Fibroblast of villous mesenchyme (primary cell): ENCODE measurements at regions not wholly inside any gene's neighbourhood (a gene's known extent, or its start where the extent isn't known, plus 50 kb on each side); places are given as distances from the start of the nearest gene placed in this dataset.
"Not testable (repeated sequence)": the region's sequence is repeated elsewhere in the genome, so short reads cannot be mapped to it uniquely, and the experiment has no call there.

Source experiments
- DNase-seq: peaks from one replicate; pipeline ENCODE4 v3.0.0-alpha.2; 2010; ENCODE audit warnings: low read depth
- H3K4me3 ChIP-seq: 2 replicates; pipeline ENCODE4 v1.5.1; 2011; ENCODE audit warnings: low read depth, mild to moderate bottlenecking, low read length
- TF ChIP-seq, protein P1 (sequence below): IDR thresholded peaks from 2 replicates; pipeline ENCODE4 v1.5.1; 2012; ENCODE audit warnings: low read depth, mild to moderate bottlenecking, low read length; ENCODE audit not compliant: insufficient read depth

DNA sequence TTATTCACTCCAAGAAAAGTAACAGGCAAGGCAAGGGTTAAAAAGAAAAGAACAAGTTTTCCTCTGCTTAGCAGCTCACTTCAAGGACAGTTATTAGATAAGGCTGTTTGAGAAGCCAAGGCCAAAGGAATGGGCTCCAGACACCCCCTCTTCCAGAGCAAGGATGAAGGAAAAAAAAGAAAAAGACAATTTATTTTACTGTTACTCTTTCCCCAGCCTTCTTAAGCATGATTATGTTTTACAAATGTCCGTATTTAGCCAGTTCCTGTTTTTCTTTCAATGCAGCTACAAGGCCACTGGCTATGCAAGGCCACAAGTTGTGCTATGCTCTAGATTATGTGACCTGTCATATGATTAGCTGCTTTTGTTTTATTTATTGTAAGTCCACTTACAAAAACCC, 106.5 kb upstream of the SIMC1 start:
- no peak for DNase-seq
- TF ChIP-seq, protein P1, sequence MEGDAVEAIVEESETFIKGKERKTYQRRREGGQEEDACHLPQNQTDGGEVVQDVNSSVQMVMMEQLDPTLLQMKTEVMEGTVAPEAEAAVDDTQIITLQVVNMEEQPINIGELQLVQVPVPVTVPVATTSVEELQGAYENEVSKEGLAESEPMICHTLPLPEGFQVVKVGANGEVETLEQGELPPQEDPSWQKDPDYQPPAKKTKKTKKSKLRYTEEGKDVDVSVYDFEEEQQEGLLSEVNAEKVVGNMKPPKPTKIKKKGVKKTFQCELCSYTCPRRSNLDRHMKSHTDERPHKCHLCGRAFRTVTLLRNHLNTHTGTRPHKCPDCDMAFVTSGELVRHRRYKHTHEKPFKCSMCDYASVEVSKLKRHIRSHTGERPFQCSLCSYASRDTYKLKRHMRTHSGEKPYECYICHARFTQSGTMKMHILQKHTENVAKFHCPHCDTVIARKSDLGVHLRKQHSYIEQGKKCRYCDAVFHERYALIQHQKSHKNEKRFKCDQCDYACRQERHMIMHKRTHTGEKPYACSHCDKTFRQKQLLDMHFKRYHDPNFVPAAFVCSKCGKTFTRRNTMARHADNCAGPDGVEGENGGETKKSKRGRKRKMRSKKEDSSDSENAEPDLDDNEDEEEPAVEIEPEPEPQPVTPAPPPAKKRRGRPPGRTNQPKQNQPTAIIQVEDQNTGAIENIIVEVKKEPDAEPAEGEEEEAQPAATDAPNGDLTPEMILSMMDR: no peak
- no peak overlapping the region for H3K4me3 ChIP-seq

DNA sequence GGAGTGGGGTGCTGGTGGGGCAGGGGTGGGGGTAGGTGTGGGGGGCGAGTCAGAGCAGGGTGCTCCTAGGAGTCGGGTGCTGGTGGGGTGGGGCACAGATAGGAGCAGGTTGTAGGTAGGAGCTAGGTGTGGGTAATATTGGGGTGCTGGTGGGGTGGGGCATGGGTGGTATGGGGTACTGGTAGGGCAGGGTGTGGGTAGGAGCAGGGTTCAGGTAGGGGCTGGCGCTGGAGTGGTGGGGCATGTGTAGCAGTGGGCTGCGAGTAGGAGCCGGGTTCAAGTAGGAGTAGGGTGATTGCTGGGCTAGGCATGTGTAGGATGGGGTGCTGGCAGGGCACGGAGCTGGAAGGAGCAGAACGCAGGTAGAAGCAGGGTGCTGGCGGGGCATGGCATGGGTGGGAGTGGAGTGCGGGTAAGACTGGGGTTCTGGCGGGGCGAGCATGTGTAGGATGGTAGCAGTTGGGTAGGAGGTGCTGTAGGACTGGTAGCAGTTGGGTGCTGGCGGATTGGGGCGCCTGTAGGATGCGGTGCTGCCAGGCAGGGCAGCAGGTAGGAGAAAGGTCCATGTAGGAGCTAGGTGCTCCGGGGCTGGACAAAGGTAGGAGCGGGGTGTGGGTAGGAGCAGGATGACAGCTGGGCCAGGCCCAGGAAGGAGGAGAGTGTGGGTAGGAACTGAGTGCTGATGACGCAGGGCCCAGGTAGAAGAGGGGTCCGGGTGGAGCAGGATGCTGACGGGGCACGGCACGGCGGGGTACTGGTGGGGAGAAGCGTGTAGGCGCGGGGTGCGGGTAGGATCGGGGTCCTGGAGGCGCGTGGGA, 105.5 kb upstream of the SIMC1 start:
- H3K4me3 ChIP-seq: no peak overlapping the region
- TF ChIP-seq, protein P1: no peak
- DNase-seq: no peak

DNA sequence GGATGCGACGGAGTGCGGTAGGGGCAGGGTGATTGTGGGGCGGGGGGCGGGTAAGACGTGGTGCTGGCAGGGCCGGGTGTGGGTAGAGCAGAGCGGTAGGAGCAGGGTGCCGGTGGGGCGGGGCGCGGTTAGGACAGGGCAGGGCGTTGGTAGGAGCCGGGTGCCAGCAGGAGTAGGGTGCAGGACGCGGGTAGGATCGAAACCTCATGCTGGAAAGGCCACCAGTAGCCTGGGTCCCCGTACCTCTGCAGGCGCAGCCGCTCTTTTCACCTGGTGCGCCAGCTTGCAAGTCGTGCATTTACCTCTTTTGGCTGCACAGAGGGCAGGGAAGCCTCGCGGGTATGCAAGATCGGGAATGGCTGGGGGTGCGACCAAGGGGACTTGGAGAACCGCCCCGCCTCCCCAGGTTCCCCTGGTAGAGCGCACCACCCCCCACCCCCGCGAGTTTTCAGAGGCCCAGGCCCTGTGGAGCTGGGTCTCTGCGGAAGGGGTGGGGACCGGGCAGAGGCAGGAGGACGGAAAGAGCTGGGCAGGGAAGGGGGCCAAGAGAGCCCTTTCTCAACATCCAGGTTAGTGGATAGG, 104.8 kb upstream of the SIMC1 start:
- DNase-seq: no peak
- TF ChIP-seq, protein P1: no peak
- H3K4me3 ChIP-seq: no peak overlapping the region

DNA sequence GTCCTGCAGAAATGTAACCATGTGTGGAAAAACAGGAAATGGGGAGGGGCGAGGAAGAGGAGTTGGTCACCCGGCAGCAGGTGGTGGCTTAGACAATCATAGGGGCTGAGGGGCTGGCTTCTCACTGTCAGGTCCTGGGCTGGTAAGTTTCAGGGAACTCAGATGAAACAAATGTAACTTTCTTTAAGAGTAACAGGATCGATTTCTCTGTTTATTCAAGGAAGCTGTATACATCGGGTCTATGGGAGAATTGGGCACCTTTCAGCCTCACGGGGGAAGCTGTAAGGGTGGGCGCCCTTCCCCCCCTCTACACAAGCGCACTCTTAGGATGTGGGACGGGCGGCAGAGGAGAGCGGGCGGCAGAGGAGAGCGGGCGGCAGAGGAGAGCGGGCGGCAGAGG, 104.3 kb upstream of the SIMC1 start:
- DNase-seq: no peak
- H3K4me3 ChIP-seq: no peak overlapping the region
- TF ChIP-seq, protein P1: no peak

DNA sequence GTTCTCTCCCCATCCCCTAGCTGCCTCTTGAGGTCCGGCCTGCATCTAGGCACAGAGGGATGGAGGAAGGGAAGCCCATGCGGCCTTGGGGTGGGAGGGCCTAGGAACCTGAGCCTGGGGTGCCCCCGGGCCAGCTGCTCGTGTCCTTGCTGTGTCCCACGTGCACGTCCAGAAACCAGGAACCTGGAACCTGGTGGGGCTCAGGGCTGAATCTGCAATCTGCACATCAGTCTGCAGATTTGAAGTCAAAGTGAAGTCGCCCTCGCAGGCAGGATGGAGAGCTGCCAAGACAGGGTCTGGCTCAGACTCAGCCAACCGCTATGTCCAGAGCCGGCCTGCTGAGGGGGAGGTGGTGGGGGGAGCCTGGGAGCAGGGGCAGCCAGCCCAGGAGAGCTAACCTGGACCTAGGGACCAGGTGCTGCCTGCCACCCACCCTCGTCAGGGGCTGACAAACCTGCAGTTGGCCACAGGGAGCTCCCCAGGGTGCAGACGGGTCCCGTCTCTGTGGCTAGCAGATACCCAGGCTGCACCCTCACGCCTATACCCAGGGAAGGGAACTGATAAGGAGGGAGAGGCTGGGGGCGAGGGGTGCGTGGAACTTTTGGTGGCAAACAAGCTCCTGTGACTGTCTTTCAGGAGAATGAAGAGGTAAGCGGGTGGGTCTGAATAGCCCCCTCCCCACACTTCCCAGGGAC, 103.5 kb upstream of the SIMC1 start:
- DNase-seq: no peak
- TF ChIP-seq, protein P1: no peak
- no peak overlapping the region for H3K4me3 ChIP-seq

DNA sequence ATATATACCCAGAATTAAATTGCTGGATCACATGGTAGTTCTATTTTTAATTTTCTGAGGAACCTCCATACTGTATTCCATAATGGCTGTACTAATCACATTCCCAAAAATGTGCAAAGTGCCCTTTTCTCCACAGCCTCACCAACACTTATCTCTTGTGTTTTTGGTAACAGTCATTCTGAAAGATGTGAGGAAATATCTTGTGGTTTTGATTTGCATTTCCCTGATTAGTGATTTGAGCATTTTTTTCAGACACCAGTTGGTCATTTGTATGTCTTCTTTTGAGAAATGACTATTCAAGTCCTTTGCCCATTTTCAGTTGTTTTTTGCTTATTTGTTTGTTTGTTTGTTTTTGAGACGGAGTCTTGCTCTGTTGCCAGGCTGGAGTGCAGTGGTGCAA, 98.1 kb upstream of the SIMC1 start:
- H3K4me3 ChIP-seq, DNase-seq: not testable (repeated sequence)

DNA sequence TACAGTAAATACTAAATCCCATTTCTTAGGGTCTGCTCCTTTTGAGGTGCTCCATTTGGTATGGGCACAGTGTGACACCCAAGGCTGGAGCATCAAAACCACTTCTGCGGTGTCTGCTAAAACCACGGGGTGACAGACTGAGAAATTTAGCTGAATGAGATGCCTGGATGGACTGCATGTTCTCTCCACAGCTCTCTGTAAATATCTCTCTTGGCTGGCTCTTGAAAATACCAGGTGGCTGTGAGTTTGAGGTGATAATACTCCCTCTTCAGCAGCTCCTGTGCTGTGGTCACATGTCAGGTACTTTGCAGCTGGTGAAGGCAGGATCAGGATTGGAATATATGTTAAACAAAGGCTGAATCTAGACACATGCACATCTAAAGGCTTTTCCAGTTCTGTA, 93.7 kb upstream of the SIMC1 start:
- TF ChIP-seq, protein P1: no peak
- no peak for DNase-seq

DNA sequence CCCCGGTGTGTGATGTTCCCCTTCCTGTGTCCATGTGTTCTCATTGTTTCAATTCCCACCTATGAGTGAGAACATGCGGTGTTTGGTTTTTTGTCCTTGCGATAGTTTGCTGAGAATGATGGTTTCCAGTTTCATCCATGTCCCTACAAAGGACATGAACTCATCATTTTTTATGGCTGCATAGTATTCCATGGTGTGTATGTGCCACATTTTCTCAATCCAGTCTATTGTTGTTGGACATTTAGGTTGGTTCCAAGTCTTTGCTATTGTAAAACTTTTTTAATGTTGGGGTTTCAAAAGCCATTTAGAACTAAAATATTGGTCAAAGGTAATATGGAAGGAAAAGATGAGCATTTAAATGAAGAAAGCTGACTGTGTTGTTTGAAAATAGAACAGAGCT, 88.3 kb upstream of the SIMC1 start:
- H3K4me3 ChIP-seq, DNase-seq: not testable (repeated sequence)

More for the DNA sequence above, 93.7 kb upstream of the SIMC1 start:
- H3K4me3 ChIP-seq: no peak overlapping the region
